Dedifferentiated amniotic fluid mesenchymal stem cell (primary cell): ENCODE measurements at regions not wholly inside any gene's neighbourhood (a gene's known extent, or its start where the extent isn't known, plus 50 kb on each side); places are given as distances from the start of the nearest gene placed in this dataset.

Experiments used
- DNase-seq: peaks from one replicate; pipeline ENCODE4 v3.0.0-alpha.2; 2016; ENCODE audit errors: extremely low spot score

DNA sequence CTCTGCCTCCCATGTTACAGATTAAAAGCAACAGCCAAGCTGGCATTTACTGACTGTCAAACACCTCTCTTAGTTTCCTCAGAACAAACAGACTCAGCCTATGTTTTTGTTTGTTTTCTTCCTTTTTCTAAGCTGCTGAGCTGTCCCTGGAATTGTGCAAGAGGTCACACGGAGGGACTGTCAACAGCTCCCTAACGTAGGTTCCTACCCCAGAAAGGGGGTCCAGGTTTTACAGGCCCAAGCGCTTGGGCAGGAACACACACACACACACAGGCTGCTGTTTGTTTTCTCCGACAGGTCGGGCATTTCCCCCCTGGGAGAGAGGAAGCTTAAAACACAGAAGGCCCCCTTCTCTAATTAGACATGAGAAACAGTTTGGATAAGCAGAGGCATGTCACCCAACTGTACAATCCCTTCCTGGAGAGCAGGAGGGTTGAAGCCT lies 739.6 kb upstream of the TBX3 start:
- no peak for DNase-seq

DNA sequence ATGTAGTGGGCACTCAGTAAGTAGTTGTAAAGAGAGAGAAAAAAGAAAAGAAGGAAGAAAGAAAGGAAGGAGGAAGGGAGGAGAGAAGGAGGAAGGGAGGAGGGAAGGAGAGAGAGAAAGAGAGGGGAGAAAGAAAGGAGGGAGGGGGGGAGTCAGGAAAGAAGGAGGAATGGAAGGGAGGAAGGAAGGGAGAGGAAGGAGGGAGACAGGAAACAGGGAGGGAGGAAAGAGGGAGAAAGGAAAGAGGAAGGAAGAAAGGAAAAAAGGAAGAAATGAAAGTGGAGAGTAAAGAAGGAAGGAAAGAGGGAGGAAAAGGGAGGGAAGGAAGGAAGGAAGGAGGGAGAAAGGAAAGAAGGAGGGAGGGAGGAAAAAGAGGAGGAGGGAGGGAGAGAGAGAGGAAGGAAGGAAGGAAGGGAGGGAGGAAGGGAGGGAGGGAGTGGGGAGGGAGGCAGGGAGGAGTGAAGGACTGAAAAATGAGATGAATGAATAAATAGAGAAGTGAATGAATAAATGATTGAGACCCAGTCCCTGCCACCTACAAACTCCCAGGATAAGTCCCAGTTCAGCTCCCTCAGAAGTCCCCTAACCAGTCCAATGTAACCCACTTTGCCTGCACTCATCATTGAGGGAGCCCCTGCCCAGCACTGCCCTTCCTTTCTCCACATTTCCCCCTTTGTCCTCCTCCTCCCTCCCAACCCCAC lies 739.0 kb upstream of the TBX3 start:
- no peak for DNase-seq

DNA sequence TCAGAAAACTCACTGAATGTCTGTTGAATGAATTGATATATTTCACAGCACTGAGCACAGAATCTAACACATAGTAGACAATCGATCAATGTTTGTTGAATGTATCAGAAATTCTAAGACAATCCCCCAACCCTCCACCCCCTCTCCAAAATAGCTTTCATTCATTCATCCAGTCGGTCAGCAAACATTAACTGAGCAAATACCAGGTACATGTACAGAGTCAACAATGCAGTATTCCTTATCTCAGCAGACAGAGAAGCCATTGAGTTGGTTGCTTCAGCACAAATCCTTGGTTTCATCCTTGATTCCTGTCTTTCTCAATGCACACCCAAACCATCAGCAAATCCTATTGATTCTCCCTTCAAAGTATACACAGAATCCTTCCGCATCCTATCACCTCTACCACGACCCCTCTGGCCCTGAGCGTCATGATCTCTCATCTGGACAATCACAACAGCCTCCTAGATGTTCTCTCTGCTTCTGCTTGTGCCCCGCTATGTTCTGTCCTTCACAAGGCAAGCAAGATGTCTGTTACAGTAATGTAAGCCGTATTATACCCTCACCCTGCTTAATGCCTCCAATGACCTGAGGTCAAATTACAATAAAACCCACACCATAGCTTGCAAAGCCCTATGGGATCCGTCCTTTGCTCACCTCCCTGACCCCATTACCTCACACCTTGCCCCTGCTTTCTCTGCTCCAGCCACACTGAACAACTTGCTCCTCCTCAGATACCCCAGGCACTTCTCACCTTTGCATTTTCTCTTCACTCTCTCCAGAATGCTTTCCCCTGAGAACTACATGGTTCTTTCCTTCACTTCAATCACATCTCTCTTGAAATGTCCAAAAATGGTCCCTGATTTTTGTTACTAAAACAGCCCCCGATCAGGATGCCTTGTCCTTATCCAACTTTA lies 738.1 kb upstream of the TBX3 start:
- no peak for DNase-seq

GRCh38 chr12:115421350-115421749 lies 737.4 kb upstream of the TBX3 start:
- no peak for DNase-seq

DNA sequence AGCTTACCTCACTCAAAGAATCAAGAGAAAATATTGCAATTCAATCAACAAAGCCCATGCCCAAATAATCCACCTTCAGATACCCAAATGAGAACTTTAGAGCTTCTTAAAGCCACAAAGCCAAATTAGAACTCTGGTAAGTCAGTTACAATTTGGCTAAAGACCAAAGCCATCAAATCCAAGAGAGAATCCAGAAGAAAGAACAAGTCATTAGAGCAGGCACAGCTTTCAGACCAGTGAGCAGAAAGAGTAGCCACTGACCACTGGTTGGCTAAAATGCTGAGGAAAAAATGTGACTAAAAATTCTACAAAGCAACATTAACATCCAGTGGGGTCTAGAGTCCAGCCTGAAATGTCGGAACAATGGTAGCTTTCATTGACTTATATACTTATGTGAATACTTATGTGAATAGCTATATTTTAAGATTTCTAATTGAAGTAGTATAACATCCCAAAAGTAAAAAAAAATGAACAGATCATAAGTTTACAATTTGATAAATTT lies 735.2 kb upstream of the TBX3 start:
- no peak for DNase-seq

- no peak for DNase-seq
Observed at GRCh38 chr12:115417610-115418009, 733.6 kb upstream of the TBX3 start.

GRCh38 chr12:115416869-115417268 lies 732.9 kb upstream of the TBX3 start:
- DNase-seq: no peak

DNA sequence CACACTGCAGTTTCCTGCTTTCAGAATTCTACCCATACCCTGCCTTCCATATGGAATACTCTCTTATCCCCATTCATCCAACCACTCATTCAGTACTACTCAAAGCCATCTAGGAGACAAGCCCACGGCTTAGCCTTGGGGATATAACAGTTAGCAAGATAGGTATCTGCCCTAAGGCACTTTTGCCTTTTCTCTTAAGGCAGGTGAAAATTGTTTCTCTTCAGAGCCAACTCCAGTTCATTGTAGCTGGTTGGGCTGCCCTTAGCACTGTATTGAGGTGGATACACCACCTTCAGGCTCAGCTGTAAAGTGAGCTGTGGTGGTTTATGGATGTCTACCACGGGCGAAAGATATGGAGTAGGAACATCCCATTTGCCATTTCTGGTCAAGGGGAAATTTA lies 729.7 kb upstream of the TBX3 start:
- no peak for DNase-seq

GRCh38 chr12:115412831-115413230 lies 728.9 kb upstream of the TBX3 start:
- no peak for DNase-seq

GRCh38 chr12:115411121-115411520 lies 727.1 kb upstream of the TBX3 start:
- DNase-seq: no peak

DNA sequence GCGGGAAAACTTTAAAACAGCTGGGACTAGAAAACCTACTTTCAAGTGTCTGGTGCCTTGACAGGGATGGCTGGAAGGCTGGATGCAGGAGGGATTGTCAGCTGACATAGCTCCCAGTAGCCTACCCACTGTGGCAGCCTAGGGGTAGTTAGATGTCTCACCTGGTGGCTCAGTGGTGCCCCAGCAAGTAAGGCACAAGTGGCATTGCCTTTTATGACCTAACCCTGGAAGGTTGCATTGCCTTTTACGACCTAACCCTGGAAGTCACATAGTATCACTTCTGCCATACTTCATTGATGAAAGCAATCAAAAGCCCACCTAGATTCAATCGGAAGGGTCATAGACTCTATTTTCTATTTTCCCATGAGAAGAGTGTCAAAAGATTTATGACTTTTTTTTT lies 724.7 kb upstream of the TBX3 start:
- DNase-seq: no peak

- DNase-seq: no peak
Observed at GRCh38 chr12:115407723-115408122, 723.7 kb upstream of the TBX3 start.

DNA sequence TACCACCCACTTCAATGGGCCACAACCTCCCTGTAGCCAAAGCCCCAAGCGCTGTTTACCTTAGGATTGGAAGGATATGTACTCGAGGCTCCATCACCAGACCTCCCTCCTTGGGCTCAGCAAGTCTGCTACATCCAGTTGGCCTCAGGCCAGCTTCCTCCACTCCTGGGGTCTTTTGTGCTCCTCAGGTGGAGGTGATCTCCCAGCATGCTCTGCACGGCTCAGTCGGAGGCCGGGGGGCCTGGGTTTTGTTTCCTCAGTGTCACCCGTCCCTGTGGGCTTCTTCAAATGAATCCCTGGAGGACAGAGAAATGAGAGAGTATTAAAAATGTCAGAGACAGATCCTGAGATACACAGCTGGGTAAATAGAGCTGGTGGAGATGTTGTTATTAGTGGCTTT lies 723.1 kb upstream of the TBX3 start:
- DNase-seq: no peak

DNA sequence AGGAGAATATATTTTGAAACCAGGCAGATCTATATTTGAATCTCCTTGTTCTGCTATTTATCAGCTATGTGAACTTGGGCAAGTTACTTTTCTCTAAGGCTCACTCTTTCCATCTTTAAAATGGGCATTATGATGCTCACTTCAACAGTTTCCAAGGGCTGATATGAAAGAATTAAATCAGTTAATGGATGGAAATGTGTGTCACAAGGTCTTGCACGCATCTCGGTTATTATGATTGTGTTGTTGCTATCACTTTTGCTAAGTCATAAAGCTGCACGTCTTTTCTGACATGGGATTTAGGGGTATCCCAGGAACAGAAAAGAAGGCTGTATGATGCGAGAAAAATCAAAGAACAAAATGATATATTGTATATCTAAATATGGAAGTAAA lies 721.5 kb upstream of the TBX3 start:
- no peak for DNase-seq

DNA sequence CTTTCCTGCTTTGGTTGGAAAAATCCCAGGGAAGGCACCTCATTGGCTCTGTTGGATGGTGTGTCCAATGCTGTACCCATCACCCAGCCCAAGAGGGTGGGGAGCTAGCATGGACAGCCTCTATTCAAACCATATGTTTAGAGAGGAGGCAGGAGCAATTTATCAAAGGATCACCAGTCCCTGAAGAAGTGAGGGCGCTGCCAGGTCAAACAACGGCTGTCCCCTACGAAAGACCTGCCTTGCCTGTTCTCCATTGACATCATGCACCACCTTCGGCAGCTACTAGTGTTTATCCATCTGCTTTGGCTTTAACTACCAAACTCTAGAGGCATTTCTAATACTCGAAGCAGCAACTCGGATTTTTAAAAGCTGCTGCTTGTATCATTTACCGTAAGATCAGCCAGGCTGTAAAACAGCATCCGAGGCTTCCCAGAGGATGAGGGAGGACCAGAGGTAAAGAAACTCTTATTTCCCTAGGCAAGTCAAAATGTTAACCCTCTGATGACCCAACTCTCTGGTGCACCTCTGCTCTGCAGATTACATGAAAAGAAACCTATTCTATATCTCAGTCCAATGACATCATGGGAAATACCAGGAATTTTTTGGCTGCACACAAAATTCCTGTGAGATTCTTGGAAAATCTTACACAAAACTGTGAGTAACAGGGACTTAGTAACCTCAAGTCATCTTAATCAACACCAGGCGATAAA lies 720.9 kb upstream of the TBX3 start:
- peak; percentile 65 for DNase-seq

DNA sequence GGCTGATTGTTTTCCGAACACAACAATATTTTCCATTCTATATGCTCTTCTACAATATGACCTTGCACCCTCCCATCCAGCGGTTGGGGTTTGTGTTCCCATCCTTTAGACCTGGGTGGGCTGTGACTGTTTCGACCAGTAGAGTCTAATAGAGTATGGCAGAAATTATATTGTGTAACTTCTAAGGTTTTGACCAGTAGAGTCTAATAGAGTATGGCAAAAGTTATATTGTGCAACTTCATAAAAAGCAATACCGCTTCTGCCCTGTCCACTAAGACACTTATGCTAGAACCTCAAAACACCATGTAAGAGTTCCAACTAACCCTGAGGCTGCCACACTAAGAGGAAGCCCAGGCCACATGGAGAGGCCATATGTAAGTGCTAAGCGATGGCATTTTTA lies 719.7 kb upstream of the TBX3 start:
- no peak for DNase-seq

DNA sequence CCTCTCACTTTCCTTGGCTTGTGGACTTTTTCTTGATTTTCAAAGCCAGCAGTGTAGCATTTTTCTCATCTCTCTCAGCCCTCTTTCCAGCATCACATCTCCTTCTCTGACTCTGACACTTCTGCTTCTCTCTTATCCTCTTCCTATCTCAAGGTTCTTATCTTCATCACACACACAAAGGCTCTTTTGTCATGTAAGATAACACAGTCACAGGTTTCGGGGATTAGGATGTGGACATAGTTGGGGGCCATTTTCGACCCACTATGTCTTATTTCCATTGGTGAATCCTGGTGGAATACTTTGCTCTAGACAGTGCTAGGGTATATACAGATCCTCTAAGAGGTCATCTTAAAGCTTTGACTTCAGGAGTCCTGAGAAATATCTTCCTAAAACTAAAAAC lies 719.3 kb upstream of the TBX3 start:
- no peak for DNase-seq

DNA sequence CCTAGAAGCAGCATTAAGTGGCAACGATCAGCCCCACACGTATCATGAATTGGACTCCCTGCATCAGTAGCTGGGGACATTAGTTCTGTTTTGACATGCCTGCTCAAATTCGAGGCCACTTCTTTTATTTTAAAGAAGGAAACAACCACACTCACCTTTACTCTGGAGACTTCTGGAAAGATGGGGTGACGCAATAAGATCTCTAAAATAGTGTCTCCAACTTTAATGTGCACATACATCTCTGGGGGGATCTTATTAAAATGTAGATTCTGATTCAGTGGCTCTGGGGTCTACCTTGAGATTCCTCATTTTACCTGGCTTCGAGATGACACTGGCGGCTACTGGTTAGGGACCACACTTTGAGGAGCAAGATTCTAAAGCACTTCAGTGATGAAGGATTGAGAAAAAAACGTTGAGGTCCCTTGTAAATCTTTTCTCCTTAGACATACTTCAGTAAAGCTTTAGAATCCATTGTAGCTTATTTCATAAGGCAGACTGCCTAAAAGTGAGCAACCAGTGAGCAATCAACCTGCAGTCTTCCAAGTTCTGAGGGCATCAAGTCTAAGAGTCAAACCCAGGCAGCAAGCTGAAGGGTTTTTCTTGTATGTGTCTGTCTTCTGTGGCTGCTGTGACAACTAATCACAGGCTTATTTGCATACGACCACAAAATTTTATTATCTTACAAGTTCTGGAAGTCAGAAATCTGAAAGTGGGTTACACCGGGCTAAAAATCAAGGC lies 718.6 kb upstream of the TBX3 start:
- DNase-seq: no peak

DNA sequence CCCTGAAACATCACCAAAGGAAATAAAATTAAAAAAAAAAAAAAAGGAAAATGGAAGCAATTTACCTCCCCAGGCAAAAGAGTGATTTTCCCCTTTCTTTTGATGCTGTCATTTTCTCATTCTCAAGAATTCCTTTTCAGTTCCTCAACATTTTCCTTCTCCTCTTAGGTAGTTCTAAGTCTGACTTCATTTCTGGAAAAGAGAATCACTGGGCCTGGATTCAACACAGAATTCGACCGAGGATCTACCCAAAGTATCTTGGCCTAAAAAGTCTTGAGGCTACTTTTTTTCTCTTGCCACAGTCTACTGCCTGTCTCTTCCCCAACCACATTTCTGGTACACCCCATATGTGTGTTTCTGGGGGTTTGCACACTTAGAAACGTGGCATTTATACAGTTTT lies 717.8 kb upstream of the TBX3 start:
- DNase-seq: no peak

- DNase-seq: no peak
Observed at GRCh38 chr12:115400011-115400410, 716.0 kb upstream of the TBX3 start.

DNA sequence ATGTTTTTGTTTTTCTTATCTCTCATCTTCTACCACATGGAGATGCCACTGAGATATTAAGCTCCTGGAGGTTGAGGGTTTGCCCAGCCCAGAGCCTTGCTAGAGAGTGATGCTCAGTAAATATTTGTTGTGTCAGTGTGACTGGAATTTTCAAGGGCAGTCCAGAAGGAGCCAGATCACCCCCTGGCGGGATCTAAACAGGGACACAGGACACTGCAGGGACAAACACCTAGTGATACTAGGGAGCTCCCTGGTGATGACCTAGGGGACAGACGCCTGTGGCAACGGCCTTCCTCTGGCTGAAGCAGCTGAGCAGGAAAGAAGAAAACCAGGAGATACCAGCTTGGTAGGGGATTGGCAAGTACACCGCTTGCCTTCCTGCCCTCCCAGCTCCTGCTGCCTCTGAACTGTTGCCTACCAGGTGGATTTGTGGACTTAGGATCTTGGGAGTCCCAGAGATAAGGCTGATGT lies 714.4 kb upstream of the TBX3 start:
- DNase-seq: no peak

GRCh38 chr12:115396567-115396966 lies 712.6 kb upstream of the TBX3 start:
- no peak for DNase-seq
